NCI-H446 treated with DMSO at 0.1 percent for 48 hours (cell line): ENCODE measurements at regions not wholly inside any gene's neighbourhood (a gene's known extent, or its start where the extent isn't known, plus 50 kb on each side); places are given as distances from the start of the nearest gene placed in this dataset.
"Not testable (repeated sequence)": the region's sequence is repeated elsewhere in the genome, so short reads cannot be mapped to it uniquely, and the experiment has no call there.

Source experiments
- DNase-seq: peaks from one replicate; lab custom pipeline; 2025; lab: John Stamatoyannopoulos, UW

DNA sequence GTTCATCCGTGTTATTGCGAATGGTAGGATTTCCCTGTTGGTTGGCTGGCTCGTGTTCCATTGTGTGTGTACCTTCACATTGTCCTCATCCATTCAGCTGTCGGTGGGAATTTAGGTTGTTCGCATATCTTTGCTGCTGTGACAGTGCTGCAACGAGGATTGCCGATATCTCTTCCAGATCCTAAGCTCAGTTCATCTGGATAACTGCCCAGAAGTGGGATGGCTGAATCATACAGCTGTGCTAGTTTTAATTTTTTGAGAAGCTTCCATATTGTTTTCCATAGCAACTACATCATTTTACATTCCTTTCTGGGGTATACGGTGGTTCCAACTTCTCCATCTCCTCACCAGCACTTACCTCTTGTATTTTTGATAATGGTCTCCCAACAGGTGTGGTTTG is 292.8 kb upstream of the SFSWAP start:
- no peak for DNase-seq

DNA sequence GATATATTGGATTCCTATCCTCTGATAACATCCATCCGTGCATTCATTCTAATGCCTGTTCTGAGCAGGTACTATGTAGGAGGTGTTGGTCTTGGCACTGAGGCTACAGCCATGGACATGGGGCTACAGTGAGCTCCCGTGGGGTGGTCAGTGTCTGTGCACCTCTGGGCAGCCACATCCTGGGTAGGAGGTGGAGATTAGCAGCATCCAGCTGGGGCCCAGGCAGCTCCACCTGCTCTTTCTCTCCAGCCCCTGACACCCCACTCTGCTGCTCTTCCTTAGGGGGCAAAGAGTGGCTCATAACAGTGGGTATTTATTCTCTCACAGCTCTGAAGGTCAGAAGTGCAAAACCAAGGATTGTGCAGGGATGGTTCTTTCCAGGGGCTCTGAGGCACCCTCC is 292.0 kb upstream of the SFSWAP start:
- no peak for DNase-seq

- DNase-seq, result no peak
Observed at GRCh38 chr12:131420867-131421447, 289.9 kb upstream of the SFSWAP start.

DNA sequence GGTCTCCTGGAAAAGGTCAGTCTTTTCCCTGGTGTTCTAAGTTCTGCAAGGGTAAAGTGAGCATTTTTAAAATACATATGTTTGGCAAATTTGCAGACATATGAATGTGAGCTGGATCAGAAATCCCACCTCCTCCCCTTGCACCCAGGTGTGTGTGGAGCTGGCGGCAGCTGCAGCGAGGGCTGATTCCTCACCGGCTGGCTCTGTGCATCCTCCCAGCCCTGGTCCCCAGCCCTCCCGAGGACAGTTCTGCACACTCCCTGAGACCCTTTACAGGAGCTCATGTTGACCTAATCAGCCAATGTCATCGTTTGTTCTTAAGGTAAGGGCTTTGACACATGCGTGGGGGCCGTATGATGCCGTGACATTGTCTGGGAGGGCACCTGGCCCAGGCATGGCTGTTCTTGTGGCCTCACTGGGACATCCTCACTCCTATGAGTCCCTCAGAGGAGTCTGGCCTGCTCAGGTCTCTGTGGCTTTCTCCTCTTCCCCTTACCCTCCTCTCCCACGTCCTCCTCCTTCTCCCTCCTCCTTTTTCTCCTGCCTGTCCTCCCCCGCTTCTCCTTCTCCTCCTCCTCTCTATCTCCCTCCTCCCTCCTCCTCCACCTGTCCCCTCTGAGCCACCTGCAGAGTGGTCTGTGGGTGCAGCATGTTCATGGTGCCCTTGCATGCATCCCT is 289.2 kb upstream of the SFSWAP start:
- no peak for DNase-seq

DNA sequence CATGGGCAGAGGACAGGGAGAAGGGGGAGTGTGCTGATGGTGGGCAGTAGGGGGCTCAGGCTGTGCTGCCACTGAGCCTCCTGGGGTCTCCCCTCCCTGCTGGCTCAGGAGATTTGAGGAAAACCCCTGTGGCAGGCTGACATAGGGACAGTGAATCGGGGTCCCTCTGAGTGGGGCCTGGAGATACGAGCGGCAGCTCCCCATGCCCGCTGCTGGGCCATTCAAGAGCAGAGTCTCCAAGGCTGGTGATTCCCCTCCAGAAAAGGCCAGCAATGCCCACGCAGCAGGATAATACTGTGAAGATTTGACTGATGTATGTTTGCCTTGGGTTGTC is 288.7 kb upstream of the SFSWAP start:
- no peak for DNase-seq

GRCh38 chr12:131422744-131423143 is 288.1 kb upstream of the SFSWAP start:
- no peak for DNase-seq

- DNase-seq, result no peak
Observed at GRCh38 chr12:131424270-131424669, 286.6 kb upstream of the SFSWAP start.

- no peak for DNase-seq
Observed at GRCh38 chr12:131425112-131426075, 285.5 kb upstream of the SFSWAP start.

DNA sequence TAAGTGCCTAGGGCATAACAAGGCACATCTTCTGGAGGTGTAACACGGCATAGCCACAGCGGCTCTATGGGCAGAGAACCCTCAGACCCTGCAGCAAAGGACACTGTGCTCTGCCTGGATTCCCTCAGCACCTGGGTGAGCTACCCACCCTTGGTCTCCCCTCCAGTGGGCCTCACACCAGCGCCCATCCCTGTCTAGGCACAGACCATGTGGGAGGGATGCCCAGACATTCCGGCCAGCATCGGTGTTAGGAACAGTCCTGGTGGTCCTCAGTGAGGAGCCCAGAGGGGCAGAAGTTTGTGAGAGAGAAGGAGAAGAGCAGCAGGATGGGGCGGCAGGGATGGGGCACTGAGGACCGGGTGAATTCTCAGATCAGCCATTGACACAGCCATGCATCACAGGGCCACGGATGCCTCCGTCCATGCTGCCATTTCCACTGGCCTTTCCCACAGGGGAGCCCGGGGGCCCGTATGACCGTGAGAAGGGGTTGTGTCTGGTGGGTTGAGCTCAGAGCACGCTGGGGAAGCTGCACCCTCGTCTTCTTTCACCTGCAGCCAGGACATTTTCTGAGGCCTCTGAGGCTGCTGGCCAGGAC is 282.7 kb upstream of the SFSWAP start:
- DNase-seq, result no peak

GRCh38 chr12:131429221-131429620 is 281.7 kb upstream of the SFSWAP start:
- not testable (repeated sequence) for DNase-seq

GRCh38 chr12:131429697-131430096 is 281.2 kb upstream of the SFSWAP start:
- DNase-seq, result not testable (repeated sequence)

DNA sequence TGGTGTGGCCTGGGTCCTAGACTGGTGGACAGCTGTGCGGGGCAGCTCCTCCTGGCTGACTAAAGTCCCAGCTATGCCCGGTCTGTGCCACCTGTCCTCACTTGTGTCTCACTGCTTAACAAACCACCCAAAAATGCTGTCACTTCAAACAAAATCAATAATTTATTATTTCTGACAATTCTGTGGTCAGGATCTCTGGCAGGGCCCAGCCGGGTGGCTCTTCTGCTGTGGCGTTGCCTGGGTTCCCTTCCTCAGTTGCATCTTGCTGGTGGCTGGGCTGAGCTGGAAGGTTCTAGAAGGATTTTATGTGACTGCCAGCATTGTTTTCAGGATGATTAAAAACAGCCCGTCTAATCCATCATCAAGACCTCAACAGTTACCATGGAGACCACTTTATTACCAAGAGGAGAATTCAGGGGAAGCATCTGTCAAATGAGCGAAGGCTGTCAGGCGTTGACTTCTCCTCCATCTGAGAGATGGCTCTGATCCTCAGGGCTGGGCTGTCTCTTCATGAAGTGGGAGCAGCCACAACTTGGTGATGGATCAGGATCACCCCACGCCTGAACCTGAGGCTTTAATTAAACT is 280.6 kb upstream of the SFSWAP start:
- no peak for DNase-seq

GRCh38 chr12:131431126-131431655 is 279.7 kb upstream of the SFSWAP start:
- not testable (repeated sequence) for DNase-seq

DNA sequence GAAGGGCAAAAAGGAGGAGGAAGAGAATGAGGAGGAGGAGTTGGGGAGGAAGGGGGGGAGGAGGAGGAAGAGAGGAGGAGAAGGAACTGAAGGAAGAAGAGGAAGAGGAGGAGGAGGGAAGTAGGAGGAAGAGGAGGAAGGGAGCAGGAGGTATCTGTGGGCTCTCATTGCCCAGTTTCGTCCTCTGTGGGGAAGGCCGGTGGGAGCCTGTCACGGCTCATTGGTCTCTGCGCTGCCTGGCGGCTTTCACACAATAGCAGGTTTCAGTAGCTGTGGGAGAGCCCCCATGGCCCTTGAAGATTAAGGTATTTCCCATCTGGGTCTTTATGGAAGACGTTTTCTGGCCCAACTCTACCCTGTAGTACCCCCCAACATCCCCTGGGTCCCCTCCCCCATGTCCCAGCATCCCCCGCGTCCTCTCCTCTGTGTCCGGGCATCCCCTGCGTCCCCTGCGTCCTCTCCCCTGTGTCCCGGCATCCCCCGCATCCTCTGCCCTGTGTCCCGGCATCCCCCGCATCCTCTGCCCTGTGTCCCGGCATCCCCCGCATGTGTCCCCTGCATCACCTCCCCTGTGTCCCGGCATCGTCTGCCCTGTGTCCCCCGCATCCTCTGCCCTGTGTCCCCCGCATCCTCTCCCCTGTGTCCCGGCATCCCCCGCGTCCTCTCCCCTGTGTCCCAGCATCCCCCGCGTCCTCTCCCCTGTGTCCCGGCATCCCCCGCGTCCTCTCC is 278.2 kb upstream of the SFSWAP start:
- DNase-seq, result no peak

DNA sequence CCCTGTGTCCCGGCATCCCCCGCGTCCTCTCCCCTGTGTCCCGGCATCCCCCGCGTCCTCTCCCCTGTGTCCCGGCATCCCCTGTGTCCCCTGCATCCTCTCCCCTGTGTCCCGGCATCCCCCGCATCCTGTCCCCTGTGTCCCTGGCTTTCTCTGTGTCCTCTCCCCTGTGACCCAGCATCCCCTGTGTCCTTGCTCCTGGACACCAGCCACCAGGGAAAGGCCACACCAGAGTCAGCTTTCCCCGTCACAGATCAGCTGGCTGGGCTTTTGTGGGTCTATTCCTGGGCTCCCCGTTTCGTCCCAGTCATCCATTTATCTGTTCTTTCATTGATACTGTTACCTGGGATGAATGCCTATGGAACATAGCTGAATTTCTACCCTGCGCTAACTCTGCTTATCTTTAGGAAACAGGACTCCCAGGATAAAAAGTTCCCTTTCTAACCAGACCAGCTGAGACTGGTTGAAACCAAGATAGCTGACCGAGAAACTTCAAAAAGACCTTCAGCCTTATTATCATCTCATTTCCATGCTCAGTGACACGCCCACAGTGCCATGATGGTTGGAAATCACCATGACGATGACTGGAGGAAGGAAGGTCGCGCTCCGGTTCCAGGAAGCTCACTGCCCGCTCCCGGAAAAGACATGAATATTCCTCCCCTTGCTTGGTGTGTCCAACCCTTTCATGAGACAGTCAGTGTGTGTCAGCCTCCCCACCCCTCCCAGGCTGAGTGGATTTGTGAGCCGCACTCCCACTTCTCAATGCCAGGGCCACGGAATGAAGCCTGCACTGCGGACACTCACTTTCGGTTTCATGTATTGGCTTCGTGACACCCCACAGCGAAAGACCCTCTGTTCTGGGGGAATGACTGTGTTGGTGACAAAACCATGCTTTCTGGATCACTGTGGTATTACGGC is 276.4 kb upstream of the SFSWAP start:
- DNase-seq, result no peak

- DNase-seq, result no peak
Observed at GRCh38 chr12:131436922-131437705, 273.8 kb upstream of the SFSWAP start.

- DNase-seq, result no peak
Observed at GRCh38 chr12:131437706-131438492, 273.0 kb upstream of the SFSWAP start.

DNA sequence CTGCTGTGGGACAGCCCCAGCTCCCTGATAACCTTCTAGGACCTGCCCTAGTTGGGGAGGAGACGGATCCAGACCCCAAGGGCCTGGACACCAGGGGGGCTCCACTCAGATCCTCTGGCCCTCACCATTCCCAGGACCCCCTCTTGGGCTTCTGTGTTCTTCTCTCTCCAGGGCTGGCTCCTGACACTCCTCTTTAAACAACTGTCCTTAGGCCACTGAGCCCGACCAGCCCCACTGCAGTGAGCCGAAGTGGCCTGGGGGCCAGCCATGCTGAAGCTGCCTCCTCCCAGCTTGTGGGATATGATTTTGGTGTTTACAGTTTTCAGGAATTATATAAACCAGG is 272.4 kb upstream of the SFSWAP start:
- not testable (repeated sequence) for DNase-seq

DNA sequence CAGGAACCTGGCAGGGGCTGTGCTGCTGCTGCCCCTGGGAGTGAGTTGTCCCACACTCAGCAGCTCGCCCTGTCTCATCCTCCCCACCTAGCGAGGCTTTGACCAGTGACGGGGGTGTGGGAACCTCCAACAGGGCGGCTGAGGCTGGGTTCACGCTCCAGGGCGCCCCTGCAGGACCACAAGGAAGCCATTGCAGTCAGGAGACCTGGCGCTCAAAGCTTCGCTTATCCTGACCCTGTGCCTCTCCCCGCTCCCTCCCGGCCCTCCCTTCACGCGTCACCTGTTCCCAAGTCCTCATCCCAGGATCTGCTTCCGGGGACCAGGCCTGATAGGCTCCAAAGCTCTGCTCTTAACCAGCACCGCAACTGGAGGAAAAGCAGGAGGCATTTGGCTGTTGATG is 272.0 kb upstream of the SFSWAP start:
- DNase-seq, result no peak
